Mesenchymal stem cell (in vitro differentiated cells and primary cell): ENCODE measurements at regions not wholly inside any gene's neighbourhood (a gene's known extent, or its start where the extent isn't known, plus 50 kb on each side); places are given as distances from the start of the nearest gene placed in this dataset.
A peak's percentile ranks its signal among the peaks of the same experiment; 100 is the strongest.

Experiments
- DNase-seq: peaks from one replicate; pipeline ENCODE4 v3.0.0-alpha.2; 2013
- H2AFZ ChIP-seq: one replicate; pipeline ENCODE4 v1.6.1; 2013; ENCODE audit warnings: low read depth, mild to moderate bottlenecking, control low read depth, inconsistent platforms, low read length, moderate library complexity
- H2AK5ac ChIP-seq: 2 replicates; pipeline ENCODE4 v1.6.1; 2013; ENCODE audit warnings: low read length, moderate library complexity, mild to moderate bottlenecking, inconsistent platforms; ENCODE audit not compliant: severe bottlenecking
- H2BK120ac ChIP-seq: one replicate; pipeline ENCODE4 v1.6.1; 2013; ENCODE audit warnings: low read depth, mild to moderate bottlenecking, inconsistent platforms, low read length, moderate library complexity
- H2BK12ac ChIP-seq, 2 experiments: one replicate each; pipeline ENCODE4 v1.6.1; 2013; ENCODE audit warnings: inconsistent platforms in 2 of 2, low read length in 2 of 2, mild to moderate bottlenecking in 2 of 2, moderate library complexity in 2 of 2, control low read depth in 1 of 2
- H2BK15ac ChIP-seq: one replicate; pipeline ENCODE4 v1.6.1; 2013; ENCODE audit warnings: mild to moderate bottlenecking, low read depth, inconsistent platforms; ENCODE audit not compliant: poor library complexity, severe bottlenecking
- H2BK5ac ChIP-seq: 2 replicates; pipeline ENCODE4 v1.6.1; 2013; ENCODE audit warnings: low read depth, mild to moderate bottlenecking, low read length, control low read depth, inconsistent platforms; ENCODE audit not compliant: poor library complexity, severe bottlenecking
- H3K14ac ChIP-seq, 2 experiments: one replicate each; pipeline ENCODE4 v1.6.1; 2013; ENCODE audit warnings: inconsistent platforms in 2 of 2, low read length in 2 of 2, control low read depth in 1 of 2, mild to moderate bottlenecking in 1 of 2, moderate library complexity in 1 of 2
- H3K18ac ChIP-seq, 2 experiments: one replicate each; pipeline ENCODE4 v1.6.1; 2013; ENCODE audit warnings: inconsistent platforms in 2 of 2, low read length in 2 of 2, control low read depth in 1 of 2, low read depth in 1 of 2, mild to moderate bottlenecking in 1 of 2
- H3K23ac ChIP-seq, 2 experiments: one replicate each; pipeline ENCODE4 v1.6.1; 2013; ENCODE audit warnings: inconsistent platforms in 2 of 2, low read length in 2 of 2, mild to moderate bottlenecking in 2 of 2, moderate library complexity in 2 of 2, control low read depth in 1 of 2
- H3K27ac ChIP-seq: 2 replicates; pipeline ENCODE4 v1.5.1; 2013; ENCODE audit warnings: mild to moderate bottlenecking, moderate library complexity, low read length, control low read depth, inconsistent platforms; ENCODE audit not compliant: poor library complexity, severe bottlenecking
- H3K27me3 ChIP-seq, 2 experiments: 2 replicates each; pipeline versions ENCODE4 v1.6.1 to v1.7.0; 2013; ENCODE audit warnings: low read length in 2 of 2, mild to moderate bottlenecking in 2 of 2, moderate library complexity in 2 of 2, control low read depth in 1 of 2, inconsistent platforms in 1 of 2; ENCODE audit not compliant: control insufficient read depth in 1 of 2, insufficient read depth in 1 of 2
- H3K36me3 ChIP-seq, 2 experiments: 2 replicates each; pipeline versions ENCODE4 v1.6.1 to v1.7.0; 2013; ENCODE audit warnings: low read length in 2 of 2, control low read depth in 1 of 2, inconsistent platforms in 1 of 2, low read depth in 1 of 2, mild to moderate bottlenecking in 1 of 2; ENCODE audit not compliant: insufficient read depth in 2 of 2, control insufficient read depth in 1 of 2
- H3K4ac ChIP-seq, 2 experiments: one replicate each; pipeline ENCODE4 v1.6.1; 2013; ENCODE audit warnings: inconsistent platforms in 2 of 2, low read length in 2 of 2, mild to moderate bottlenecking in 2 of 2, moderate library complexity in 2 of 2, control low read depth in 1 of 2, low read depth in 1 of 2
- H3K4me1 ChIP-seq: 2 replicates; pipeline ENCODE4 v1.6.1; 2013; ENCODE audit warnings: low read depth, low read length, control low read depth; ENCODE audit not compliant: control insufficient read depth, insufficient read depth
- H3K4me2 ChIP-seq: 2 replicates; pipeline ENCODE4 v1.6.1; 2013; ENCODE audit warnings: low read length, mild to moderate bottlenecking, inconsistent platforms; ENCODE audit not compliant: poor library complexity, severe bottlenecking
- H3K4me3 ChIP-seq, 2 experiments: 2 replicates each; pipeline versions ENCODE4 v1.5.1 to v1.7.0; 2013; ENCODE audit warnings: low read length in 2 of 2, mild to moderate bottlenecking in 2 of 2, control low read depth in 1 of 2, low read depth in 1 of 2; ENCODE audit not compliant: insufficient read depth in 1 of 2
- H3K79me1 ChIP-seq: replicated peaks from 2 replicates; pipeline ENCODE4 v1.6.1; 2013; ENCODE audit warnings: mild to moderate bottlenecking, control low read depth, low read length, inconsistent platforms; ENCODE audit not compliant: poor library complexity, severe bottlenecking
- H3K9ac ChIP-seq: 2 replicates; pipeline ENCODE4 v1.7.0; 2013; ENCODE audit warnings: mild to moderate bottlenecking, low read length, moderate library complexity
- H3K9me3 ChIP-seq: 2 replicates; pipeline ENCODE4 v1.7.0; 2013; ENCODE audit warnings: mild to moderate bottlenecking, low read length; ENCODE audit not compliant: control insufficient read depth
- H4K8ac ChIP-seq: one replicate; pipeline ENCODE4 v1.6.1; 2013; ENCODE audit warnings: inconsistent platforms, mild to moderate bottlenecking, low read length, moderate library complexity
- H4K91ac ChIP-seq: one replicate; pipeline ENCODE4 v1.6.1; 2013; ENCODE audit warnings: mild to moderate bottlenecking, low read length, inconsistent platforms
- WGBS: methylation state at CpG from one replicate; pipeline ENCODE4 v1.1.7; 2013; ENCODE audit warnings: mixed read lengths; 5-methylcytosine and 5-hydroxymethylcytosine counted together

GRCh38 chrX:6959006-6959405, 188.5 kb upstream of the STS start:
- Histone ChIP-seq H3K18ac (no peak overlapping the region), H2BK120ac (no peak overlapping the region), H3K4ac (no peak overlapping the region), H4K8ac (no peak overlapping the region), H2BK5ac (no peak overlapping the region), H3K36me3 (no peaks in the 10 kb centered on the region), H2BK12ac (no peak overlapping the region), H3K9me3 (peaks cover 39% of the 10 kb centered on the region), H3K27ac (no peak overlapping the region), H2AFZ (no peak overlapping the region), H3K9ac (no peak overlapping the region), H3K4me1 (no peaks in the 10 kb centered on the region), H4K91ac (no peak overlapping the region), H2AK5ac (no peak overlapping the region), H2BK15ac (no peak overlapping the region), H3K23ac (no peak overlapping the region), H3K27me3 (no peaks in the 10 kb centered on the region), H3K14ac (no peak overlapping the region), H3K4me3 (no peak overlapping the region), H3K79me1 (no peaks in the 10 kb centered on the region), H3K4me2 (no peak overlapping the region)
- no peak for DNase-seq

- Histone ChIP-seq H3K14ac (no peak overlapping the region), H3K4me1 (no peaks in the 10 kb centered on the region)
- 58% methylated on average over 1 of the region's 1 CpG for WGBS
Observed at GRCh38 chrX:6954836-6955235, 192.7 kb upstream of the STS start.

GRCh38 chrX:6946168-6946567, 201.3 kb upstream of the STS start:
- no peaks in the 10 kb centered on the region for H3K27me3 ChIP-seq
- no peak overlapping the region for H2AK5ac ChIP-seq
- H4K8ac ChIP-seq = no peak overlapping the region
- H3K27ac ChIP-seq = no peak overlapping the region
- peaks cover 18% of the 10 kb centered on the region for H3K9me3 ChIP-seq
- H2AFZ ChIP-seq = no peak overlapping the region
- no peak overlapping the region for H3K18ac ChIP-seq
- H3K79me1 ChIP-seq = no peaks in the 10 kb centered on the region
- H3K9ac ChIP-seq = no peak overlapping the region
- no peak for DNase-seq
- no peaks in the 10 kb centered on the region for H3K36me3 ChIP-seq
- H3K4me2 ChIP-seq = no peak overlapping the region
- no peak overlapping the region for H2BK5ac ChIP-seq
- H2BK15ac ChIP-seq = no peak overlapping the region
- no peak overlapping the region for H3K4ac ChIP-seq
- no peak overlapping the region for H4K91ac ChIP-seq
- no peak overlapping the region for H3K14ac ChIP-seq
- 76% methylated on average over 3 of the region's 3 CpGs for WGBS
- H3K4me3 ChIP-seq = no peak overlapping the region
- no peak overlapping the region for H2BK12ac ChIP-seq
- no peak overlapping the region for H3K23ac ChIP-seq
- H3K4me1 ChIP-seq = no peaks in the 10 kb centered on the region
- H2BK120ac ChIP-seq = no peak overlapping the region

More at GRCh38 chrX:6954836-6955235, 192.7 kb upstream of the STS start:
- no peak overlapping the region for H3K9ac ChIP-seq
- H3K4ac ChIP-seq = no peak overlapping the region
- no peaks in the 10 kb centered on the region for H3K27me3 ChIP-seq
- no peak overlapping the region for H2BK12ac ChIP-seq
- H2BK15ac ChIP-seq = no peak overlapping the region
- H4K8ac ChIP-seq = no peak overlapping the region
- no peak for DNase-seq
- no peak overlapping the region for H2AK5ac ChIP-seq
- H3K36me3 ChIP-seq = no peaks in the 10 kb centered on the region
- H4K91ac ChIP-seq = no peak overlapping the region
- no peak overlapping the region for H3K23ac ChIP-seq
- H3K79me1 ChIP-seq = no peaks in the 10 kb centered on the region
- H2BK120ac ChIP-seq = no peak overlapping the region
- H3K27ac ChIP-seq = no peak overlapping the region
- no peak overlapping the region for H3K4me3 ChIP-seq
- no peak overlapping the region for H2BK5ac ChIP-seq
- H2AFZ ChIP-seq = no peak overlapping the region
- H3K9me3 ChIP-seq = peaks cover 26% of the 10 kb centered on the region
- H3K18ac ChIP-seq = no peak overlapping the region
- H3K4me2 ChIP-seq = no peak overlapping the region

DNA sequence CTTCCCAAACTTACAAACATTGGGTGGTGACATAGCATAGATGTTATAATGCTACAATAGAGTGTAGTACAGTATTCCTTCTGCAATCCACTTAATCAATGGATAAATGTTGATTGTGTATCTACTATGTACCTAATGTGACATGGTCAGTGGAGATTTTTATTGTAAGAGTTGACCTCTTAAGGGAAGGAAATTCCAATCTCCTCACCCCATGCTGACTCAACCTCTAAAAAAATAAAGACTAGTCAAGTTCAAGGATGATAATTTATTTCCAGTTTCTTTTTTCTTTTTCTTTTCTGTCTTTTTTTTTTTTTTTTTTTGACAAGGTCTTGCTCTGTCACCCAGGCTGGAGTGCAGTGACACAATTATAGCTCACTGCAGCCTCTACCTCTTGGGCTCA, 206.5 kb upstream of the STS start:
- Histone ChIP-seq H3K18ac (no peak overlapping the region), H3K27me3 (no peaks in the 10 kb centered on the region), H2BK5ac (no peak overlapping the region), H3K23ac (no peak overlapping the region), H3K27ac (no peak overlapping the region), H3K79me1 (no peaks in the 10 kb centered on the region), H3K4me3 (no peak overlapping the region), H4K91ac (no peak overlapping the region), H3K9me3 (peaks cover 12% of the 10 kb centered on the region), H2AK5ac (no peak overlapping the region), H3K4me2 (no peak overlapping the region), H2BK15ac (no peak overlapping the region), H3K4me1 (no peaks in the 10 kb centered on the region), H3K14ac (no peak overlapping the region), H3K9ac (no peak overlapping the region), H2BK120ac (no peak overlapping the region), H4K8ac (no peak overlapping the region), H2BK12ac (no peak overlapping the region), H2AFZ (no peak overlapping the region), H3K36me3 (no peaks in the 10 kb centered on the region), H3K4ac (no peak overlapping the region)
- DNase-seq = peak; percentile 1
